WERI-Rb-1 (cell line): ENCODE measurements at regions not wholly inside any gene's neighbourhood (a gene's known extent, or its start where the extent isn't known, plus 50 kb on each side); places are given as distances from the start of the nearest gene placed in this dataset.

Experiments used
- DNase-seq: peaks from one replicate; pipeline ENCODE4 v3.0.0-alpha.2; 2020
- H3K27ac ChIP-seq: fragments of 250-450 bp; sonication (Bioruptor Pico); 2 replicates; pipeline ENCODE4 v1.5.1; 2020; ENCODE audit warnings: mild to moderate bottlenecking, moderate library complexity
- H3K27me3 ChIP-seq: fragments of 250-450 bp; sonication (Bioruptor Pico); 2 replicates; pipeline ENCODE4 v1.5.1; 2021; ENCODE audit warnings: mild to moderate bottlenecking, low read depth, moderate library complexity; ENCODE audit not compliant: insufficient read depth, severe bottlenecking
- H3K36me3 ChIP-seq: fragments of 250-450 bp; sonication (Bioruptor Pico); 2 replicates; pipeline ENCODE4 v1.5.1; 2020; ENCODE audit warnings: mild to moderate bottlenecking, moderate library complexity
- H3K4me3 ChIP-seq: 2 replicates; pipeline ENCODE4 v1.5.1; 2011; ENCODE audit warnings: low read depth, mild to moderate bottlenecking, control low read depth, low read length
- H3K9me3 ChIP-seq: fragments of 250-450 bp; sonication (Bioruptor Pico); 2 replicates; pipeline ENCODE4 v1.5.1; 2021; ENCODE audit warnings: mild to moderate bottlenecking, moderate library complexity; ENCODE audit not compliant: severe bottlenecking
- TF ChIP-seq, protein P1 (sequence below): IDR thresholded peaks from 2 replicates; pipeline ENCODE4 v1.5.1; 2011; ENCODE audit warnings: low read depth, mild to moderate bottlenecking, control low read depth, inconsistent platforms, low read length

DNA sequence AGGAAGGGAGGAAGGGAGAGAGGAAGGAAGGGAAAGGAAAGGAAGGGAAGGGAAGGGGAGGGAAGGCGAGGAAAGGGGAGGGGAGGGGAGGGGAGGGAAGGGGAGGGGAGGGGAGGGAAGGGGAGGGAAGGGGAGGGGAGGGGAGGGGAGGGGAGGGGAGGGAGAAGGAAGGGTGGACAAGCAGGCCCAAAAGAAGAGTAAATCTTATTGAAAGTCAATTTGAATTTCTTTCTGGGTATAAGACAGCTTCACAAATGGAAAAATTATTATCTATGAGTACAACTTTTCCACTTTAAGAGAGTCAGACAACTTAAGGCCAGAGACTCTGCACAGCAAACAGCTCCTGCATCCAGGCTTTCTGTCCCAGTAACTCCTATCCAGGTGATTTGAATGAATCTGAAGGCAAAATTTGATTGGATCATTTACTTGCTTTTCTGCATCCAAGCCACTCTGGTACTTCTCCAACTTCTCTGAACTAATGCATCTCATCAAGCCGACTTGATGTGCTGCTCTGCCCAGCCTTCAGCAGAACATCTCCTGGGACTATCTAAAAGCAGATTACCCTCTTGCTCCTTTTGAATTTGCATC, 363.4 kb upstream of the KIF2A start:
- Histone ChIP-seq H3K9me3 (no peaks in the 10 kb centered on the region), H3K36me3 (no peaks in the 10 kb centered on the region), H3K4me3 (no peak overlapping the region), H3K27me3 (peaks cover 6% of the 10 kb centered on the region), H3K27ac (no peak overlapping the region)
- TF ChIP-seq, protein P1, sequence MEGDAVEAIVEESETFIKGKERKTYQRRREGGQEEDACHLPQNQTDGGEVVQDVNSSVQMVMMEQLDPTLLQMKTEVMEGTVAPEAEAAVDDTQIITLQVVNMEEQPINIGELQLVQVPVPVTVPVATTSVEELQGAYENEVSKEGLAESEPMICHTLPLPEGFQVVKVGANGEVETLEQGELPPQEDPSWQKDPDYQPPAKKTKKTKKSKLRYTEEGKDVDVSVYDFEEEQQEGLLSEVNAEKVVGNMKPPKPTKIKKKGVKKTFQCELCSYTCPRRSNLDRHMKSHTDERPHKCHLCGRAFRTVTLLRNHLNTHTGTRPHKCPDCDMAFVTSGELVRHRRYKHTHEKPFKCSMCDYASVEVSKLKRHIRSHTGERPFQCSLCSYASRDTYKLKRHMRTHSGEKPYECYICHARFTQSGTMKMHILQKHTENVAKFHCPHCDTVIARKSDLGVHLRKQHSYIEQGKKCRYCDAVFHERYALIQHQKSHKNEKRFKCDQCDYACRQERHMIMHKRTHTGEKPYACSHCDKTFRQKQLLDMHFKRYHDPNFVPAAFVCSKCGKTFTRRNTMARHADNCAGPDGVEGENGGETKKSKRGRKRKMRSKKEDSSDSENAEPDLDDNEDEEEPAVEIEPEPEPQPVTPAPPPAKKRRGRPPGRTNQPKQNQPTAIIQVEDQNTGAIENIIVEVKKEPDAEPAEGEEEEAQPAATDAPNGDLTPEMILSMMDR, result no peak
- no peak for DNase-seq

DNA sequence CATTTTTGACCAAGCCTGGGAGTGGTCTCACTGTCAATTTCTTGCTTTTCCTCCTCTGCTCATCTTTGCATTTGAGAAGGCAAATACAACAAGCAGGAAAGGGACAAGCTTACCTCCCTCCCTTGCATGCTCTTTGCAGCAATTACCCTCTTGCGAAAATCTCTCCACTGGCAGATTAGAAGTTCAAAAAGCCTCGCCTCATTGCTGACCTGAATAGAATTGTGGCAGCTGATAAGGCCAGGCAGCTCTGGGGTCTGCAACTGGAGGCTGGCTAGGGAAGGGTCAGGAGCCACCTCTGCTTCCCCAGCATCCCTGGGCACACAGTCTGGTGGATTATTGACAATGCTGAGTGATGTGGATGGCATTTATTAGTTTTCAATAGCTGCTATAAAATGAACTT, 362.3 kb upstream of the KIF2A start:
- no peak for DNase-seq
- H3K4me3 ChIP-seq, result no peak overlapping the region
- H3K9me3 ChIP-seq, result no peaks in the 10 kb centered on the region
- no peaks in the 10 kb centered on the region for H3K36me3 ChIP-seq
- TF ChIP-seq, protein P1, result no peak
- H3K27me3 ChIP-seq, result peaks cover 6% of the 10 kb centered on the region
- no peak overlapping the region for H3K27ac ChIP-seq

DNA sequence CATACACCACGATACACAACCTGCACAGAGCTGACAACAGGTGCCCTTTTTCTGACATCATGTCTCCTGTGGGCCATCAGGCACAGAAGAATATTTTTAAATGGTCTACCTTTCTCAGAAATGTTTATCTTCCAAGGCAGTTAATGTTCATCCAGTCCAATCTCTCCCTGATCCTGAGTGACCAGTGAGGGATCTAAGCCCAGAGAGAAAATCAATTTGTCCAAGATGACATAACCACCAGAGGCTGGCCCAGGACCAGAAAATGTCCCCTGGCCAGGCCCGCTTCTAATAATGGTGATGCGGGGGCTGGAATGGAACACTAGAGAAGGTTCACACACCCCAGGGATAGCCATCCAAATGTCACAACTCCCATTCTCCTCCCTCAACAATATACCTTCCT, 357.9 kb upstream of the KIF2A start:
- H3K4me3 ChIP-seq, result no peak overlapping the region
- H3K27me3 ChIP-seq, result peaks cover 6% of the 10 kb centered on the region
- H3K27ac ChIP-seq, result no peak overlapping the region
- TF ChIP-seq, protein P1, result no peak
- no peaks in the 10 kb centered on the region for H3K9me3 ChIP-seq
- DNase-seq, result no peak
- H3K36me3 ChIP-seq, result no peaks in the 10 kb centered on the region

DNA sequence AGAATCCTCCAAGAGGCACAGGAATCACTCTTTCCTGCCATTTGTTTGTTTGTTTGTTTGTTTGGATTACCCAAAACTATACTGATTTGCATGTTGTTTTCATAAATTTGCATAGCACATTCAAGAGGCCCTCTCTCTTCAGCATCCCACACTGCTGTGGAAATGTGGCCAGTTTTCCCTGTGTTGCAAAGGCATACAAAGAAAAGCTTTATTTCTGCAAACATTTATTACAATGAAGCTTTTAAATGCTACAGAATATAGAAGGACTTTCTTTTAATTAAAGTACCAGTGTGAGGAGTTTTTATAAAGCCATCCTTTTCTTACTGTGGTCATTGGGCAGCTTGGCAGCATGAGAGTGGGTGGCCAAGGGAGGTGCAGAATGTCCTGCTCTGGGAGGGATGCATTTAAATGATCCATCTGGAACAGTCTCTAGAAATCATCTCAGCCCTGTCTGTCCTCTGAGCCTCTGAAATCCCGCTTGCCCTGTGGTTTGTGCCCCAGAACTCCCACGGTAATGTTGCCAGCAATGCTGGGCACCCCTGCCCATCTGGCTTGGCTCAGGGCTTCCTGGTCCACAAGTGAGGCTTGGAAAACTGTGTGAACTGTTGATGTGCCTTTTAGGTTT, 356.8 kb upstream of the KIF2A start:
- Histone ChIP-seq H3K27ac (no peak overlapping the region), H3K36me3 (no peaks in the 10 kb centered on the region), H3K27me3 (peaks cover 6% of the 10 kb centered on the region), H3K4me3 (no peak overlapping the region), H3K9me3 (no peaks in the 10 kb centered on the region)
- TF ChIP-seq, protein P1, result no peak
- no peak for DNase-seq

DNA sequence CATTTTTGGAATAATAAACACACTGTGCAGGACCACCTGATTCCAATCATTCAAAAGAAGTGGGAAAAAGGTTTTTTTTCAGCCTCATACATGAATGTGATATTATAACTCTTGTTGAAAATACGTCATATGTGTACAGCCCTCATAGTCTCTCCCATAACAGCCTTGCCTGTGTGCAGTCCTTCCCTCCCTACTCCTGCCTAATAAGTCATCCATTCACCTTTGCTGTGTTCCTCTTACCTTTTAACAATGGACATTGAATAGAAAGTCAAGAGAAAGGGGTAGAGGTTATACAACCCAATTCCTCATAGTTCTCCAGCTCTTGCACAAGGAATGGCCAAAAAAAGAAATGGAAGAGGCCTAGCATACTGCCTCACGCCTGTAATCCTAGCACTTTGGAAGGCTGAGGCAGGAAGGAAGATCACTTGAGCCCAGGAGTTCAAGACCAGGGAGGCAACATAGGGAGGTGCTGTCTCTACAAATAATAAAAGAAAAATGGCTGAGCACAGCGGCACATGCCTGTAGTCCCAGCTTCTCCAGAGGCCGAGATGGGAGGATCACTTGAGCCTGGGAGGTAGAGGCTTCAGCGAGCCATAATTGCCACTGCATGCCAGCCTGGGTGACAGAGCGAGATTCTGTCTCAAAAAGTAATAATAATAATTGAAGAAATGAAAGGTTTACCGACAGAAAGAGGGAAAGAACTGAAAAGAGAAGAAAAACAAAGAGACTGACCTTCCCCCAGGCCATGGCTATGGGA, 356.1 kb upstream of the KIF2A start:
- Histone ChIP-seq H3K27me3 (peaks cover 6% of the 10 kb centered on the region), H3K4me3 (no peak overlapping the region), H3K27ac (no peak overlapping the region), H3K9me3 (no peaks in the 10 kb centered on the region), H3K36me3 (no peaks in the 10 kb centered on the region)
- no peak for DNase-seq
- TF ChIP-seq, protein P1, result no peak
